H9 (cell line): ENCODE measurements at regions not wholly inside any gene's neighbourhood (a gene's known extent, or its start where the extent isn't known, plus 50 kb on each side); places are given as distances from the start of the nearest gene placed in this dataset.

Experiments
- DNase-seq: peaks from one replicate; pipeline ENCODE4 v3.0.0-alpha.2; 2017
- H2AFZ ChIP-seq: one replicate; pipeline ENCODE4 v1.6.1; 2013; ENCODE audit warnings: mild to moderate bottlenecking, low read length, control low read depth, moderate library complexity
- H2AK5ac ChIP-seq: 2 replicates; pipeline ENCODE4 v1.6.1; 2013; ENCODE audit warnings: low read length, control low read depth, mixed read lengths; ENCODE audit not compliant: insufficient read length
- H2BK120ac ChIP-seq: one replicate; pipeline ENCODE4 v1.6.1; 2013; ENCODE audit warnings: low read depth, mild to moderate bottlenecking, low read length, control low read depth, inconsistent platforms; ENCODE audit not compliant: poor library complexity, severe bottlenecking
- H2BK12ac ChIP-seq: 2 replicates; pipeline ENCODE4 v1.6.1; 2013; ENCODE audit warnings: low read length, control low read depth, mixed read lengths, low read depth; ENCODE audit not compliant: insufficient read length
- H2BK15ac ChIP-seq: 2 replicates; pipeline ENCODE4 v1.6.1; 2013; ENCODE audit warnings: low read depth, low read length, control low read depth
- H2BK20ac ChIP-seq: one replicate; pipeline ENCODE4 v1.6.1; 2013; ENCODE audit warnings: low read depth, mild to moderate bottlenecking, low read length, control low read depth, inconsistent platforms; ENCODE audit not compliant: poor library complexity, severe bottlenecking
- H2BK5ac ChIP-seq: 2 replicates; pipeline ENCODE4 v1.6.1; 2013; ENCODE audit warnings: low read length, control low read depth, mixed read lengths; ENCODE audit not compliant: insufficient read length
- H3K14ac ChIP-seq: 2 replicates; pipeline ENCODE4 v1.6.1; 2013; ENCODE audit warnings: low read length, control low read depth; ENCODE audit not compliant: insufficient read depth
- H3K18ac ChIP-seq: 2 replicates; pipeline ENCODE4 v1.6.1; 2013; ENCODE audit warnings: low read depth, mild to moderate bottlenecking, mixed read lengths, low read length, control low read depth; ENCODE audit not compliant: insufficient read length
- H3K23ac ChIP-seq: 2 replicates; pipeline ENCODE4 v1.6.1; 2013; ENCODE audit warnings: low read length, control low read depth, mixed read lengths, low read depth; ENCODE audit not compliant: insufficient read length
- H3K23me2 ChIP-seq: 2 replicates; pipeline ENCODE4 v1.6.1; 2013; ENCODE audit warnings: low read depth, mild to moderate bottlenecking, mixed read lengths, low read length, control low read depth; ENCODE audit not compliant: insufficient read length, poor library complexity, severe bottlenecking
- H3K27ac ChIP-seq: 2 replicates; pipeline ENCODE4 v1.5.1; 2013; ENCODE audit warnings: low read length, control low read depth, mixed read lengths, low read depth; ENCODE audit not compliant: insufficient read length
- H3K27me3 ChIP-seq: 2 replicates; pipeline ENCODE4 v1.6.1; 2013; ENCODE audit warnings: low read length, control low read depth, inconsistent platforms; ENCODE audit not compliant: insufficient read depth
- H3K4ac ChIP-seq: 2 replicates; pipeline ENCODE4 v1.6.1; 2013; ENCODE audit warnings: low read depth, mild to moderate bottlenecking, control low read depth, inconsistent platforms, low read length, moderate library complexity
- H3K4me1 ChIP-seq: 2 replicates; pipeline ENCODE4 v1.6.1; 2013; ENCODE audit warnings: low read length, control low read depth, inconsistent platforms; ENCODE audit not compliant: insufficient read depth
- H3K4me2 ChIP-seq: 2 replicates; pipeline ENCODE4 v1.6.1; 2013; ENCODE audit warnings: low read length, control low read depth, mixed read lengths; ENCODE audit not compliant: insufficient read length, insufficient read depth
- H3K56ac ChIP-seq: 2 replicates; pipeline ENCODE4 v1.6.1; 2013; ENCODE audit warnings: low read depth, mild to moderate bottlenecking, mixed read lengths, low read length, control low read depth; ENCODE audit not compliant: insufficient read length
- H3K79me1 ChIP-seq: 2 replicates; pipeline ENCODE4 v1.6.1; 2013; ENCODE audit warnings: low read depth, mild to moderate bottlenecking, moderate library complexity, low read length, control low read depth, inconsistent platforms; ENCODE audit not compliant: insufficient read depth, poor library complexity, severe bottlenecking
- H3K79me2 ChIP-seq: 2 replicates; pipeline ENCODE4 v1.6.1; 2013; ENCODE audit warnings: low read length, control low read depth, inconsistent platforms; ENCODE audit not compliant: insufficient read depth
- H3K9ac ChIP-seq: 2 replicates; pipeline ENCODE4 v1.6.1; 2013; ENCODE audit warnings: low read length, control low read depth, mixed read lengths; ENCODE audit not compliant: insufficient read length; ENCODE audit errors: extremely low read depth
- H3K9me3 ChIP-seq: one replicate; pipeline ENCODE4 v1.6.1; 2013; ENCODE audit warnings: low read depth, low read length, inconsistent platforms; ENCODE audit not compliant: control insufficient read depth
- H3T11ph ChIP-seq: one replicate; pipeline ENCODE4 v1.6.1; 2013; ENCODE audit warnings: mild to moderate bottlenecking, low read length, control low read depth, inconsistent platforms
- H4K20me1 ChIP-seq: one replicate; pipeline ENCODE4 v1.6.1; 2013; ENCODE audit not compliant: control insufficient read depth, insufficient read length, insufficient read depth
- H4K5ac ChIP-seq: 2 replicates; pipeline ENCODE4 v1.6.1; 2013; ENCODE audit warnings: low read depth, mild to moderate bottlenecking, mixed read lengths, low read length, control low read depth; ENCODE audit not compliant: insufficient read length
- H4K8ac ChIP-seq: replicated peaks from 2 replicates; pipeline ENCODE4 v1.6.1; 2013; ENCODE audit warnings: low read length, control low read depth, mixed read lengths, low read depth; ENCODE audit not compliant: insufficient read length
- H4K91ac ChIP-seq: 2 replicates; pipeline ENCODE4 v1.6.1; 2013; ENCODE audit warnings: low read depth, mild to moderate bottlenecking, moderate library complexity, mixed read lengths, low read length, control low read depth; ENCODE audit not compliant: insufficient read length
- H3K27ac Mint-ChIP-seq, 3 experiments: 2 replicates in 2 of 3; 3 replicates in 1 of 3; pipeline ENCODE4 v1.8.0; 2020 to 2021; ENCODE audit warnings: mixed read lengths in 3 of 3, mild to moderate bottlenecking in 1 of 3, moderate library complexity in 1 of 3
- H3K27me3 Mint-ChIP-seq: 2 replicates; pipeline ENCODE4 v1.8.0; 2021; ENCODE audit warnings: low read depth, mild to moderate bottlenecking, moderate library complexity, mixed read lengths
- H3K36me3 Mint-ChIP-seq, 3 experiments: 2 replicates in 2 of 3; 3 replicates in 1 of 3; pipeline ENCODE4 v1.8.0; 2020 to 2021; ENCODE audit warnings: low read depth in 3 of 3, mixed read lengths in 3 of 3; ENCODE audit not compliant: insufficient read depth in 1 of 3
- H3K4me1 Mint-ChIP-seq, 2 experiments: 2 replicates each; pipeline ENCODE4 v1.8.0; 2020; ENCODE audit warnings: mixed read lengths in 2 of 2
- H3K4me3 Mint-ChIP-seq, 2 experiments: 2 replicates in 1 of 2; 3 replicates in 1 of 2; pipeline ENCODE4 v1.8.0; 2020 to 2021; ENCODE audit warnings: mild to moderate bottlenecking in 2 of 2, mixed read lengths in 2 of 2, moderate library complexity in 1 of 2
- H3K9me3 Mint-ChIP-seq, 2 experiments: 2 replicates in 1 of 2; 3 replicates in 1 of 2; pipeline ENCODE4 v1.8.0; 2020; ENCODE audit warnings: mild to moderate bottlenecking in 2 of 2, mixed read lengths in 2 of 2, moderate library complexity in 1 of 2
- WGBS: extraction: QIAGEN DNeasy Blood & Tissue Kit; methylation state at CpG from one replicate; pipeline ENCODE4 v1.1.7; 2013; ENCODE audit warnings: missing lambda C conversion rate, low lambda C conversion rate, mixed read lengths; ENCODE audit not compliant: insufficient read length; ENCODE audit errors: extremely low coverage; 5-methylcytosine and 5-hydroxymethylcytosine counted together
- TF ChIP-seq, protein P1 (sequence below): fragments of 200-600 bp; sonication (generic); conservative IDR thresholded peaks from 3 replicates; pipeline ENCODE4 v1.8.0; 2021; ENCODE audit warnings: antibody characterized with exemption, mild to moderate bottlenecking

DNA sequence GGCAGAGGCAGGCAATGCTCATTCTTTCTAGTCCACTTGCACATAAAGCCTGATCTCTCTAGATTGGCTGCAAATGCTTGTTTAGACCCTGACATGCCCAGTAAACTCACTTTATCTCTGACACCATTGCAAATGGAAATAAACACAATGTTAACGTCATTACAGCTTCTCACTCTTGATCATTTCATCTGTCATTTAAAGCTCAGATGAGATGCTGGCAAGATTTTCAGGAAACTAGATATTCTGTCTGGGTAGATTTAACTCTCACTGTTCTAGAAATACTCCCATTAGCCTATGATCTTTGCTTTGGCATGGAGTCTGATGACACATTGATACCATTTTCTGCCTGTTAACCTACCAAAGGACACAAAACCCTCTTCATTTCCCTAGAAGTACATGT is 320.7 kb upstream of the HNRNPA3 start:
- Mint-ChIP-seq H3K4me3 (no peak overlapping the region), H3K27ac (no peak overlapping the region), H3K4me1 (no peaks in the 10 kb centered on the region), H3K36me3 (no peaks in the 10 kb centered on the region), H3K9me3 (no peaks in the 10 kb centered on the region), H3K27me3 (no peaks in the 10 kb centered on the region)
- Histone ChIP-seq H2BK15ac (no peak overlapping the region), H2BK120ac (no peak overlapping the region), H4K20me1 (no peaks in the 10 kb centered on the region), H3K79me2 (no peaks in the 10 kb centered on the region), H3K14ac (no peak overlapping the region), H3K4ac (no peak overlapping the region), H3K18ac (no peak overlapping the region), H3K56ac (no peak overlapping the region), H3K9me3 (no peaks in the 10 kb centered on the region), H4K91ac (no peak overlapping the region), H3K23me2 (no peaks in the 10 kb centered on the region), H4K8ac (no peak overlapping the region), H2BK20ac (no peak overlapping the region), H2AK5ac (no peak overlapping the region), H3K4me2 (no peak overlapping the region), H2BK12ac (no peak overlapping the region), H3K23ac (no peak overlapping the region), H2BK5ac (no peak overlapping the region), H3K27me3 (no peaks in the 10 kb centered on the region), H3K9ac (no peak overlapping the region), H4K5ac (no peak overlapping the region), H2AFZ (no peak overlapping the region), H3K4me1 (no peaks in the 10 kb centered on the region), H3K27ac (no peak overlapping the region), H3T11ph (no peak overlapping the region), H3K79me1 (no peaks in the 10 kb centered on the region)
- no peak for DNase-seq
- TF ChIP-seq, protein P1, sequence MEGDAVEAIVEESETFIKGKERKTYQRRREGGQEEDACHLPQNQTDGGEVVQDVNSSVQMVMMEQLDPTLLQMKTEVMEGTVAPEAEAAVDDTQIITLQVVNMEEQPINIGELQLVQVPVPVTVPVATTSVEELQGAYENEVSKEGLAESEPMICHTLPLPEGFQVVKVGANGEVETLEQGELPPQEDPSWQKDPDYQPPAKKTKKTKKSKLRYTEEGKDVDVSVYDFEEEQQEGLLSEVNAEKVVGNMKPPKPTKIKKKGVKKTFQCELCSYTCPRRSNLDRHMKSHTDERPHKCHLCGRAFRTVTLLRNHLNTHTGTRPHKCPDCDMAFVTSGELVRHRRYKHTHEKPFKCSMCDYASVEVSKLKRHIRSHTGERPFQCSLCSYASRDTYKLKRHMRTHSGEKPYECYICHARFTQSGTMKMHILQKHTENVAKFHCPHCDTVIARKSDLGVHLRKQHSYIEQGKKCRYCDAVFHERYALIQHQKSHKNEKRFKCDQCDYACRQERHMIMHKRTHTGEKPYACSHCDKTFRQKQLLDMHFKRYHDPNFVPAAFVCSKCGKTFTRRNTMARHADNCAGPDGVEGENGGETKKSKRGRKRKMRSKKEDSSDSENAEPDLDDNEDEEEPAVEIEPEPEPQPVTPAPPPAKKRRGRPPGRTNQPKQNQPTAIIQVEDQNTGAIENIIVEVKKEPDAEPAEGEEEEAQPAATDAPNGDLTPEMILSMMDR = no peak
- no CpG with 5 or more reads among the region's 1 CpG for WGBS
